ENCODE measurements at regions not wholly inside any gene's neighbourhood (a gene's known extent, or its start where the extent isn't known, plus 50 kb on each side); places are given as distances from the start of the nearest gene placed in this dataset.

DNA sequence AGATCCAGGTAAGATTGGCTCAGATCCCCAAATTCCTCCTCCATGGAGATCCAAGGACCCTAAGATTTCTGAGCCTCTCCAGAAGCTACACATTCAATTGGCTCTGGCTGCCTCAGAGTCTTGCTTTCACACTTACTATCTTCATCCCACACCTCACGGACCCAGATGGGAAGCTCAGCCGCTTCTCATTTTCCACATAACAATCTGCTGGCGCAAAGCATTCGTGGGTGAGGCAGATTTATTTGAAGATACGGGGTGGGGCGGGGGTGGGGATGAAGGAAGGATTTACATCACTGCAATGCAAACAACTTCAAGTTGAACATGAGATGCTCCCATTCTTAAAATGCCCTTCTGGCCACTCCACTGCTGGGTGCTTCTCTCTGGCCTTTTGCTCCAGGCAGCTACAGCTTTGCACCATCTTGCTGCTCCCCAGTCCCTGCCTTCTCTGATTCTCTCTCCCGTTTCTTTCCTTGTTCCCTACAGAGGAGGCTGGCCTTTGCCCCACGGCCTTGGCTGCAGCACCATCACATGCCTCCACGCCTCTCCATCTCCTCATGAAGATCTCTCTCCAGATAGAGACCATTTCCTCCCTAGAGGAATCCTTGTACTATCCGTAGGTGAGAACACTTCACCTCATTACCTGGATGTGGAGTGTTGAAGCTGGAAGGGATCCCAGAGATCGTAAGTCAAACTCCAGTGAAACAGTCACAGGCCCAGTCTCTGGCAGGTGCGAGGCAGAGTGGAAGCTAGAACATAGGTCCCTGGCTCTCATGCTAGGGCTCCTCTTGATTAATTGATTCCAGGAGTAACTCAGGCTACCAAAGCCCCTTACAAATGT, 175.9 kb downstream of the RPLP1 start:
- H3K27me3 ChIP-seq (ENCODE audit: insufficient read depth, low read depth): no peaks in the 10 kb centered on the region
- no peaks in the 10 kb centered on the region for H3K36me3 ChIP-seq (ENCODE audit: low read depth)
- H3K4me2 ChIP-seq: no peak overlapping the region
- H3F3A ChIP-seq (ENCODE audit: insufficient read depth, low read depth): no peaks in the 10 kb centered on the region
- BruUV-seq (replicated peaks): no TSS peak
- DNase-seq: no peak
- no peak overlapping the region for H2AFZ ChIP-seq
- intact Hi-C loops (cut with micrococcal nuclease; ENCODE audit: unreplicated experiment): no loop called here
- H3K79me2 ChIP-seq (ENCODE audit: low read depth): no peaks in the 10 kb centered on the region
- no peak overlapping the region for H3K4me3 ChIP-seq
- ChIA-PET CTCF (no interaction called here), POLR2A (ENCODE audit: unreplicated experiment) (no interaction called here)
- TF ChIP-seq EZH2 (IDR thresholded peaks at IDR 0.05; ENCODE audit: low read depth): no peak
- TF ChIP-seq, protein P1, sequence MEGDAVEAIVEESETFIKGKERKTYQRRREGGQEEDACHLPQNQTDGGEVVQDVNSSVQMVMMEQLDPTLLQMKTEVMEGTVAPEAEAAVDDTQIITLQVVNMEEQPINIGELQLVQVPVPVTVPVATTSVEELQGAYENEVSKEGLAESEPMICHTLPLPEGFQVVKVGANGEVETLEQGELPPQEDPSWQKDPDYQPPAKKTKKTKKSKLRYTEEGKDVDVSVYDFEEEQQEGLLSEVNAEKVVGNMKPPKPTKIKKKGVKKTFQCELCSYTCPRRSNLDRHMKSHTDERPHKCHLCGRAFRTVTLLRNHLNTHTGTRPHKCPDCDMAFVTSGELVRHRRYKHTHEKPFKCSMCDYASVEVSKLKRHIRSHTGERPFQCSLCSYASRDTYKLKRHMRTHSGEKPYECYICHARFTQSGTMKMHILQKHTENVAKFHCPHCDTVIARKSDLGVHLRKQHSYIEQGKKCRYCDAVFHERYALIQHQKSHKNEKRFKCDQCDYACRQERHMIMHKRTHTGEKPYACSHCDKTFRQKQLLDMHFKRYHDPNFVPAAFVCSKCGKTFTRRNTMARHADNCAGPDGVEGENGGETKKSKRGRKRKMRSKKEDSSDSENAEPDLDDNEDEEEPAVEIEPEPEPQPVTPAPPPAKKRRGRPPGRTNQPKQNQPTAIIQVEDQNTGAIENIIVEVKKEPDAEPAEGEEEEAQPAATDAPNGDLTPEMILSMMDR (conservative IDR thresholded peaks at IDR 0.05): no peak
- no peaks in the 10 kb centered on the region for H3K9me2 ChIP-seq (ENCODE audit: insufficient read depth)
- no peak overlapping the region for H3K27ac ChIP-seq
- no peaks in the 10 kb centered on the region for H4K20me1 ChIP-seq (ENCODE audit: insufficient read depth)
- no peaks in the 10 kb centered on the region for H3K9me3 ChIP-seq (ENCODE audit: insufficient read depth, low read depth)
- H3K4me1 ChIP-seq (replicated peaks; ENCODE audit: insufficient read depth): peaks cover 8% of the 10 kb centered on the region

DNA sequence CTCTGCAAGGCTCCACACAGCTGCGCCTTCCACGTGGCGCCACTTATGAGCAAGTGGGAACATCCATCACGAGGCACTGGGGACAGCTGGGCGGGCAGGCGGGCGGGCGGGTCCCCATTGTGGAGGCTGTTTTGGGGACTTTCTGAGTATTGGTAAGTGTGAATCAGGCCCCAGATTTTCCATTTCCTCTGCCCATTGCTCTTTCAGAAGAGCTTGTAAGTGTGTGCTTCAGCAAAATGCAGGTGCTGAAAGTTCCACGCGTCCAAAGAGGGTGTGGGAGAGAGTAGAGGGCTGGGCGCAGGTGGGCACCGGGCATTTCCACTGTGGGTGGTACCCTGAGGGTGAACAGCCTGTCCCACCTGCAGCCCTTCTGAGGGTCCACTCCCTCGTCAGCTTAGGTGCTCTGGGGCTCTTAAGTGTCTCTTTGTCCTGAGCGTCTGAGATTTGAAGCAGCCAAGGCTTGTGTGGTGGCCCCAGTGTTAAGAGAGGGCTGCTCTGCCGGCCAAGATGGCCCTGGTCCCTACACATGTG, 177.1 kb downstream of the RPLP1 start:
- Histone ChIP-seq H3F3A (ENCODE audit: insufficient read depth, low read depth) (no peaks in the 10 kb centered on the region), H3K4me2 (no peak overlapping the region), H3K36me3 (ENCODE audit: low read depth) (no peaks in the 10 kb centered on the region), H3K4me3 (no peak overlapping the region), H3K9me3 (ENCODE audit: insufficient read depth, low read depth) (no peaks in the 10 kb centered on the region), H3K27me3 (ENCODE audit: insufficient read depth, low read depth) (no peaks in the 10 kb centered on the region), H3K27ac (no peak overlapping the region), H2AFZ (no peak overlapping the region), H3K4me1 (replicated peaks; ENCODE audit: insufficient read depth) (no peaks in the 10 kb centered on the region), H3K79me2 (ENCODE audit: low read depth) (no peaks in the 10 kb centered on the region), H3K9me2 (ENCODE audit: insufficient read depth) (no peaks in the 10 kb centered on the region), H4K20me1 (ENCODE audit: insufficient read depth) (no peaks in the 10 kb centered on the region)
- intact Hi-C loops (cut with micrococcal nuclease; ENCODE audit: unreplicated experiment): no loop called here
- TF ChIP-seq, protein P1 (conservative IDR thresholded peaks at IDR 0.05): no peak
- no peak for TF ChIP-seq EZH2 (IDR thresholded peaks at IDR 0.05; ENCODE audit: low read depth)
- no peak for DNase-seq
- BruUV-seq (replicated peaks): no TSS peak
- POLR2A ChIA-PET (ENCODE audit: unreplicated experiment): no interaction called here
- CTCF ChIA-PET: no interaction called here

DNA sequence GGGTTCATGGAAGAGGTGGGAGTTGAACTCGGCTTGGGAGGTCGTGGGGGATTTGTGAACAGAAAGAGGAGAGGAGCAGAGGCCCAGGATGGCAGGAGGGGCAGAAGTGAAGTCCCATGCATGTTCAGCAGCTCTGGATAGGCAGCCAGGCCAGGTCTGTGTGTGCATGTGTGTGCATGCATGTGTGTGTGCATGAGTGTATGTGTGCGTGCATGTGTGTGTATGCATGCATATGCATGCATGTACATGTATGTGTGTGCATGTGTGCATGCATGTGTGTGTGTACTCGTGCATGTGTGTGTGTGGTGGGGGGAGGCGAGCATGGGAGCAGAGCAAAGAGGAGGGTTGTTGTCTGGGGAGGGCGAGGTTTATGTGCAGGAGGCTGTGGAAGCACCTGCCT, 178.4 kb downstream of the RPLP1 start:
- Histone ChIP-seq H3K27ac (no peak overlapping the region), H3K79me2 (ENCODE audit: low read depth) (no peaks in the 10 kb centered on the region), H3K4me2 (no peak overlapping the region), H3K4me1 (replicated peaks; ENCODE audit: insufficient read depth) (no peaks in the 10 kb centered on the region), H3K9me3 (ENCODE audit: insufficient read depth, low read depth) (no peaks in the 10 kb centered on the region), H4K20me1 (ENCODE audit: insufficient read depth) (no peaks in the 10 kb centered on the region), H3K27me3 (ENCODE audit: insufficient read depth, low read depth) (no peaks in the 10 kb centered on the region), H3K4me3 (no peak overlapping the region), H3K9me2 (ENCODE audit: insufficient read depth) (no peaks in the 10 kb centered on the region), H2AFZ (no peak overlapping the region), H3F3A (ENCODE audit: insufficient read depth, low read depth) (no peaks in the 10 kb centered on the region), H3K36me3 (ENCODE audit: low read depth) (no peaks in the 10 kb centered on the region)
- no peak for DNase-seq
- intact Hi-C loops (cut with micrococcal nuclease; ENCODE audit: unreplicated experiment): no loop called here
- TF ChIP-seq, protein P1 (conservative IDR thresholded peaks at IDR 0.05): no peak
- TF ChIP-seq EZH2 (IDR thresholded peaks at IDR 0.05; ENCODE audit: low read depth): no peak
- CTCF ChIA-PET: no interaction called here
- POLR2A ChIA-PET (ENCODE audit: unreplicated experiment): no interaction called here
- BruUV-seq (replicated peaks): no TSS peak

Data from PC-9 (cell line).